Activated CD4-positive, alpha-beta T cell treated with anti-CD3 and anti-CD28 coated beads, Interleukin-2, Interleukin-6, amounts not matched to agents 100 ng/mL and 50 ng/mL, durations not matched to agents 16 hours and 8 hours (primary cell): ENCODE measurements at regions not wholly inside any gene's neighbourhood (a gene's known extent, or its start where the extent isn't known, plus 50 kb on each side); places are given as distances from the start of the nearest gene placed in this dataset.

Experiments
- DNase-seq: peaks from one replicate; pipeline ENCODE4 v3.0.0-alpha.2; 2020

GRCh38 chr13:78770601-78771000, 111.6 kb upstream of the OBI1 start:
- no peak for DNase-seq

- no peak for DNase-seq
These were observed 110.0 kb upstream of the OBI1 start for GRCh38 chr13:78768950-78769349.

GRCh38 chr13:78764665-78765064, 105.7 kb upstream of the OBI1 start:
- no peak for DNase-seq

GRCh38 chr13:78762825-78763224, 103.9 kb upstream of the OBI1 start:
- no peak for DNase-seq

- no peak for DNase-seq
These were observed 100.7 kb upstream of the OBI1 start for GRCh38 chr13:78759704-78760103.

- no peak for DNase-seq
These were observed 99.6 kb upstream of the OBI1 start for GRCh38 chr13:78758549-78758948.

GRCh38 chr13:78753435-78753834, 94.5 kb upstream of the OBI1 start:
- DNase-seq: no peak

- no peak for DNase-seq
These were observed 91.8 kb upstream of the OBI1 start for GRCh38 chr13:78750735-78751134.

GRCh38 chr13:78743973-78744372, 85.0 kb upstream of the OBI1 start:
- no peak for DNase-seq

- DNase-seq: no peak
These were observed 83.7 kb upstream of the OBI1 start for GRCh38 chr13:78742659-78743058.

GRCh38 chr13:78736142-78736541, 77.2 kb upstream of the OBI1 start:
- no peak for DNase-seq

GRCh38 chr13:78732445-78733017, 73.6 kb upstream of the OBI1 start:
- DNase-seq: no peak

- DNase-seq: no peak
These were observed 63.7 kb upstream of the OBI1 start for GRCh38 chr13:78722700-78723099.

GRCh38 chr13:78719367-78719766, 60.4 kb upstream of the OBI1 start:
- DNase-seq: no peak

- DNase-seq: no peak
These were observed 55.8 kb upstream of the OBI1 start for GRCh38 chr13:78714717-78715116.

GRCh38 chr13:78712831-78713230, 53.9 kb upstream of the OBI1 start:
- DNase-seq: no peak

- no peak for DNase-seq
These were observed 50.1 kb upstream of the OBI1 start for GRCh38 chr13:78709028-78709427.
